ENCODE measurements at regions not wholly inside any gene's neighbourhood (a gene's known extent, or its start where the extent isn't known, plus 50 kb on each side); places are given as distances from the start of the nearest gene placed in this dataset.

GRCh38 chrY:7878719-7879118 is 967.2 kb upstream of the AMELY start:
- no peak overlapping the region for H3K4me3 ChIP-seq (ENCODE audit: low read length)

DNA sequence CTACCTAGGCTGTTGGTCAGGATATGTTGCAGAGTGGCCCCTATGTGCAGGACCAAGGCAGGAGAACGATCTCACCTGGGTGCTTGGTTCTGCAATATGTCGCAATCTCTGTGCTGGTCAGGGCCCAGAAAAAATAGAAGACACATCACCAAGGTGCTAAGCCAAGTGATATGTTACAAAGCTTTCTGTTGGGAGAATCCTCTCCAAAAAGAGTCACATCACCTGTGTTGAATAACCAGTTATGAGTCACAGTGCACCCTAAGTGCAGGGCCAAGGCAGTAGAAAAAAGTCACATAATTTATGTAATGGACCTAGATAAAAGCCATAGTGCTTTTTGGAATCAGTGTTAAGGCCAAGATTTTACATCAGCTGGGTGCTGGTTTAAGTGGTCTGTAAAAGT is 965.9 kb upstream of the AMELY start:
- Histone ChIP-seq H3K9me3 (ENCODE audit: insufficient read depth, low read depth, low read length) (no peaks in the 10 kb centered on the region), H3K4me3 (ENCODE audit: low read length) (no peak overlapping the region), H3K27me3 (ENCODE audit: insufficient read depth, low read length) (no peaks in the 10 kb centered on the region), H3K4me1 (ENCODE audit: insufficient read depth, low read length) (no peaks in the 10 kb centered on the region), H3K36me3 (ENCODE audit: insufficient read depth, low read length) (no peaks in the 10 kb centered on the region), H3K9ac (ENCODE audit: low read depth, low read length) (no peak overlapping the region), H3K27ac (ENCODE audit: low read depth, low read length) (no peak overlapping the region)
- WGBS: 97% methylated on average over 2 of the region's 2 CpGs

More at GRCh38 chrY:7878719-7879118, 967.2 kb upstream of the AMELY start:
- Histone ChIP-seq H3K9ac (ENCODE audit: low read depth, low read length) (no peak overlapping the region), H3K36me3 (ENCODE audit: insufficient read depth, low read length) (no peaks in the 10 kb centered on the region), H3K27me3 (ENCODE audit: insufficient read depth, low read length) (no peaks in the 10 kb centered on the region), H3K27ac (ENCODE audit: low read depth, low read length) (no peak overlapping the region), H3K9me3 (ENCODE audit: insufficient read depth, low read depth, low read length) (no peaks in the 10 kb centered on the region), H3K4me1 (ENCODE audit: insufficient read depth, low read length) (no peaks in the 10 kb centered on the region)
- WGBS: 91% methylated on average over 1 of the region's 1 CpG

DNA sequence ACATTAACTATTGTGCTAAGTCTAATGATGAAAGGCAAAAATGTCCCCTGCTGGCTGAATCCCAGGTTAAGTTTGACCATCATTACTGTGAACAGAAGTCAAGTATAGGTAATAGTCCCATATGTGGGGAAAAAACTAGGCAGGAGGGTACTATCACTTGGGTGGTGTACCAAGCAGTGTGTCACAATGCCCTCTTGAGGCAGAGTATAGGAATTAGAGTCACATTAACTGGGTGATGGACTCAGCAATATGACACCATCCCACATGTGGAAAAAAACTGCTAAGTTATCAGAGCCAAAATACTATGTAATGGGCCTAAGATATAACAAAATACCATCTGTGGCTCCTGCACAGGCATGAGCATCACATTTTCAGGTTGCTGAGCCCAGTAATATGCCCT is 962.5 kb upstream of the AMELY start:
- Histone ChIP-seq H3K4me3 (ENCODE audit: low read length) (no peak overlapping the region), H3K27me3 (ENCODE audit: insufficient read depth, low read length) (no peaks in the 10 kb centered on the region), H3K4me1 (ENCODE audit: insufficient read depth, low read length) (no peaks in the 10 kb centered on the region), H3K36me3 (ENCODE audit: insufficient read depth, low read length) (no peaks in the 10 kb centered on the region), H3K9me3 (ENCODE audit: insufficient read depth, low read depth, low read length) (no peaks in the 10 kb centered on the region), H3K27ac (ENCODE audit: low read depth, low read length) (no peak overlapping the region), H3K9ac (ENCODE audit: low read depth, low read length) (no peak overlapping the region)

DNA sequence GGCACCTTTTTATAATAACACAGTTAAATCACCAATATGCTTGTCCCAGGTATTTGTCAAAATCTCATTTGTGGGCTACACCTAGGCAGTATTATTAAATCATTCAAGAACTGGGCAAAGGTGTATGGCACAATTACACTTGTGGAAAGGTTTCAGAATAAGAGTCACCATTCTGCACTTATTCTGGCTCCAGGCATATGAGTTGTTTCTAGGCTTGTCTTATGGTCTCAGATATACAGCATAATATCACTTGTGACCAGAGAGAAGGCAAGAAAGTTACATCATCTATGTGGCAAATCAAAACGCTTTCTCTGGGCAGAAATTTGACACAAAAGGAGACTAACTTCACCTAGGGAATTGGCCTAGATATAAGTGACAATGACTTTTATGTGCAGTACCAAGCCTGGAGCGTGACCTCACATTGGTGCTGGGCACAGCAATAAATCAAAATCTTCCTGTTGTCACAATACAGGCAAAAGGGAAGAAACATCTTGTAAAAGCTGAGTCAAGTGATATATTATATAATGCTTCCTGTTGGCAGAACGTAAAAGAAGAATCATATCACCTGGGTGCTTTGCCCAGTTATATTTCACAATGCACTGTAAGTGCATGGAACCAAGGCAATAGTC is 959.9 kb upstream of the AMELY start:
- Histone ChIP-seq H3K9ac (ENCODE audit: low read depth, low read length) (no peak overlapping the region), H3K4me1 (ENCODE audit: insufficient read depth, low read length) (no peaks in the 10 kb centered on the region), H3K36me3 (ENCODE audit: insufficient read depth, low read length) (no peaks in the 10 kb centered on the region), H3K9me3 (ENCODE audit: insufficient read depth, low read depth, low read length) (no peaks in the 10 kb centered on the region), H3K27ac (ENCODE audit: low read depth, low read length) (no peak overlapping the region), H3K4me3 (ENCODE audit: low read length) (no peak overlapping the region), H3K27me3 (ENCODE audit: insufficient read depth, low read length) (no peaks in the 10 kb centered on the region)
- 83% methylated on average over 3 of the region's 3 CpGs for WGBS

DNA sequence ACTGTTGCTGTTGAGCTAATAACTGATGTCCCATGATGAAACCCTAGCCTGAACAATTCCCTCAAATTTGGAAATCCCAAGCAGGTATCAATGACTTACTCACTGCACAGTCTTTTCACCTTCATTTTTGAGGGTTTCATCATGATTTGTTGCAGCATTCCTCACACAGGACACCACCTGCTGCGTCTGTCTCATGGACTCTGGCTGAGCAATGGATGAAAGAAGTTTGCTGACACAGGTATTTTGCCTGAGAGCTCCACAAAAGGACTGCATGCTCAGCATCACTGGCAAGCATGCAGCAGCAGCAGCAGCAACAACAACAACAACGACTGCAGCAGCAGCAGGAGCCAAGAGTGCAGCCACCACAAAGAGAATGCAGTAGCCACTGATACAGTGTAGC is 955.4 kb upstream of the AMELY start:
- no peaks in the 10 kb centered on the region for H3K9me3 ChIP-seq (ENCODE audit: insufficient read depth, low read depth, low read length)
- no peaks in the 10 kb centered on the region for H3K4me1 ChIP-seq (ENCODE audit: insufficient read depth, low read length)
- H3K9ac ChIP-seq (ENCODE audit: low read depth, low read length): no peak overlapping the region
- 66% methylated on average over 2 of the region's 2 CpGs for WGBS
- H3K4me3 ChIP-seq (ENCODE audit: low read length): no peak overlapping the region
- no peak overlapping the region for H3K27ac ChIP-seq (ENCODE audit: low read depth, low read length)
- H3K27me3 ChIP-seq (ENCODE audit: insufficient read depth, low read length): no peaks in the 10 kb centered on the region
- H3K36me3 ChIP-seq (ENCODE audit: insufficient read depth, low read length): no peaks in the 10 kb centered on the region

GRCh38 chrY:7860781-7861614 is 949.4 kb upstream of the AMELY start:
- Histone ChIP-seq H3K36me3 (ENCODE audit: insufficient read depth, low read length) (no peaks in the 10 kb centered on the region), H3K27ac (ENCODE audit: low read depth, low read length) (no peak overlapping the region)

DNA sequence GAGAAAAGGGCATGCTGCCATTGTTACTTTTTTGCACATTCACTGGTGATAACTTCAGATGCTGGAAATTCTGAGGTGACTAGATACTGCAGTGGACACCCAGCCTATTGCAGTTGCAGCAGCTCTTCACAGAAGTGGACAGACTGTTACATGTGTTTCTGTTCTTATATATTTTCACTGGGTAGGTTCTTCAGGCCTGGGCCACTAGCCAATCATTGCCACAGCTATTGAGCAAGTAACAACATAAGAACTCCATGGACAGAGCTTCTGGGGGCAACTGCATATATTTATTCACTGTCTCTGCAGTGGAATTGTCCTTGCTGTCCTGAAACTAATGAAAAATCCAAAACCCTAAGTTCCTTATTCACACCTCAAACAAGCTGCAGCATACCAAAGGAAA is 938.6 kb upstream of the AMELY start:
- no peak overlapping the region for H3K9ac ChIP-seq (ENCODE audit: low read depth, low read length)
- no peaks in the 10 kb centered on the region for H3K9me3 ChIP-seq (ENCODE audit: insufficient read depth, low read depth, low read length)
- H3K27me3 ChIP-seq (ENCODE audit: insufficient read depth, low read length): peaks cover 2% of the 10 kb centered on the region
- H3K4me3 ChIP-seq (ENCODE audit: low read length): no peak overlapping the region
- H3K4me1 ChIP-seq (ENCODE audit: insufficient read depth, low read length): no peaks in the 10 kb centered on the region
- no peaks in the 10 kb centered on the region for H3K36me3 ChIP-seq (ENCODE audit: insufficient read depth, low read length)
- no peak overlapping the region for H3K27ac ChIP-seq (ENCODE audit: low read depth, low read length)

More at GRCh38 chrY:7860781-7861614, 949.4 kb upstream of the AMELY start:
- H3K9me3 ChIP-seq (ENCODE audit: insufficient read depth, low read depth, low read length): no peaks in the 10 kb centered on the region
- no peak overlapping the region for H3K9ac ChIP-seq (ENCODE audit: low read depth, low read length)
- 96% methylated on average over 2 of the region's 3 CpGs for WGBS
- no peaks in the 10 kb centered on the region for H3K27me3 ChIP-seq (ENCODE audit: insufficient read depth, low read length)
- no peaks in the 10 kb centered on the region for H3K4me1 ChIP-seq (ENCODE audit: insufficient read depth, low read length)
- no peak overlapping the region for H3K4me3 ChIP-seq (ENCODE audit: low read length)

- H3K27me3 ChIP-seq (ENCODE audit: insufficient read depth, low read length): peaks cover 29% of the 10 kb centered on the region
- H3K9me3 ChIP-seq (ENCODE audit: insufficient read depth, low read depth, low read length): no peaks in the 10 kb centered on the region
- H3K9ac ChIP-seq (ENCODE audit: low read depth, low read length): no peak overlapping the region
- H3K36me3 ChIP-seq (ENCODE audit: insufficient read depth, low read length): no peaks in the 10 kb centered on the region
- no peak overlapping the region for H3K4me3 ChIP-seq (ENCODE audit: low read length)
- H3K27ac ChIP-seq (ENCODE audit: low read depth, low read length): no peak overlapping the region
- no peaks in the 10 kb centered on the region for H3K4me1 ChIP-seq (ENCODE audit: insufficient read depth, low read length)
These were observed 934.2 kb upstream of the AMELY start for GRCh38 chrY:7845776-7846175.

DNA sequence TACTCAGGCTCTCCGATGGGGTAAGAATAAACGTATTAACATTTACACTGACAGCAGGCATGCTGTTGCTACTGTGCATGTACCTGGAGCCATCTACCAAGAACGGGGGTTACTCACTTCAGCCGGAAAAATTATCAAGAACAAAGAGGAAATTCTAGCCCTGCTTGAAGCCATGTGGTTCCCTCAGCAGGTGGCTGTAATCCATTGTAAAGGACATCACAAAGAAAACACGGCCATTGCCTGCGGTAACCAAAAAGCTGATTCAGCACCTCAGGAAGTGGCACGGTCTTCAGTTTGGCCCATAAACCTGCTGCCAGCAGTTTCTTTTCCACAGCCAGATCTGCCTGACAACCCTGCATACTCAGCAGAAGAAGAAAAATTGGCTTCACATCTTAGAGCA is 925.5 kb upstream of the AMELY start:
- H3K4me1 ChIP-seq (ENCODE audit: insufficient read depth, low read length): peaks cover 29% of the 10 kb centered on the region

DNA sequence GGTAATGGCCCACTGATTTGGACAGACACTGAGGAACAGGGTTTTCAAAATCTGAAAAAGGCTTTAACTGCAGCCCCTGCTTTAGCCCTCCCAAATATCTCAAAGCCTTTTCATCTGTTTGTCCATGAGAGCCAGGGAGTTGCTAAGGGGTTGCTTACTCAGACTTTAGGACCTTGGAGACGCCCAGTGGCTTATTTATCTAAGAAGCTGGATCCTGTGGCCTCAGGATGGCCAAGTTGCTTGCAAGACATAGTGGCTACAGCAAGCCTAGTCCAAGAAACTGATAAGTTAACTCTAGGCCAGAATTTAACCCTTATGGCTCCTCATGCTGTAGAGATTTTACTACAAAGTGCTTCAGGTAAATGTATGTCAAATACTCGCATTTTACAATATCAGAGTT is 924.8 kb upstream of the AMELY start:
- peaks cover 100% of the 10 kb centered on the region for H3K27me3 ChIP-seq (ENCODE audit: insufficient read depth, low read length)
- H3K4me1 ChIP-seq (ENCODE audit: insufficient read depth, low read length): peaks cover 30% of the 10 kb centered on the region
- H3K4me3 ChIP-seq (ENCODE audit: low read length): no peak overlapping the region
- no peak overlapping the region for H3K27ac ChIP-seq (ENCODE audit: low read depth, low read length)
- H3K9ac ChIP-seq (ENCODE audit: low read depth, low read length): no peak overlapping the region
- no peaks in the 10 kb centered on the region for H3K9me3 ChIP-seq (ENCODE audit: insufficient read depth, low read depth, low read length)
- WGBS: 46% methylated on average over 2 of the region's 2 CpGs
- H3K36me3 ChIP-seq (ENCODE audit: insufficient read depth, low read length): no peaks in the 10 kb centered on the region

More for the DNA sequence above, 925.5 kb upstream of the AMELY start:
- under 1% methylated on average over 7 of the region's 7 CpGs for WGBS
- Histone ChIP-seq H3K9me3 (ENCODE audit: insufficient read depth, low read depth, low read length) (no peaks in the 10 kb centered on the region), H3K36me3 (ENCODE audit: insufficient read depth, low read length) (no peaks in the 10 kb centered on the region), H3K4me3 (ENCODE audit: low read length) (no peak overlapping the region; the same call in 1 of the 2 replicates), H3K9ac (ENCODE audit: low read depth, low read length) (no peak overlapping the region), H3K27ac (ENCODE audit: low read depth, low read length) (no peak overlapping the region), H3K27me3 (ENCODE audit: insufficient read depth, low read length) (peaks cover 100% of the 10 kb centered on the region)

GRCh38 chrY:7835416-7835815 is 923.9 kb upstream of the AMELY start:
- no peaks in the 10 kb centered on the region for H3K9me3 ChIP-seq (ENCODE audit: insufficient read depth, low read depth, low read length)
- H3K36me3 ChIP-seq (ENCODE audit: insufficient read depth, low read length): no peaks in the 10 kb centered on the region
- H3K27me3 ChIP-seq (ENCODE audit: insufficient read depth, low read length): peaks cover 97% of the 10 kb centered on the region
- no peak overlapping the region for H3K9ac ChIP-seq (ENCODE audit: low read depth, low read length)
- 89% methylated on average over 4 of the region's 5 CpGs for WGBS
- no peak overlapping the region for H3K27ac ChIP-seq (ENCODE audit: low read depth, low read length)
- H3K4me1 ChIP-seq (ENCODE audit: insufficient read depth, low read length): peaks cover 30% of the 10 kb centered on the region
- H3K4me3 ChIP-seq (ENCODE audit: low read length): no peak overlapping the region
